B cell (primary cell): ENCODE measurements at regions not wholly inside any gene's neighbourhood (a gene's known extent, or its start where the extent isn't known, plus 50 kb on each side); places are given as distances from the start of the nearest gene placed in this dataset.

Experiments
- CTCF ChIP-seq: fragments of 200-600 bp; IDR thresholded peaks from one replicate; pipeline ENCODE4 v1.8.0; 2022; ENCODE audit warnings: antibody characterized with exemption, mild to moderate bottlenecking
- EZH2 ChIP-seq: IDR thresholded peaks from 2 replicates; pipeline ENCODE4 v1.6.1; 2012; ENCODE audit warnings: borderline replicate concordance, low read depth, mild to moderate bottlenecking, moderate library complexity, low read length; ENCODE audit not compliant: insufficient read depth, poor library complexity, severe bottlenecking

- TF ChIP-seq EZH2, result no peak
- no peak for TF ChIP-seq CTCF
Measured at GRCh38 chr3:43169987-43170386, 64.1 kb upstream of the POMGNT2 start.
